ENCODE measurements at regions not wholly inside any gene's neighbourhood (a gene's known extent, or its start where the extent isn't known, plus 50 kb on each side); places are given as distances from the start of the nearest gene placed in this dataset.

GRCh38 chr12:25327321-25327720 is 76.6 kb upstream of the KRAS start:
- TF ChIP-seq ZFX (IDR thresholded peaks at IDR 0.05): no peak
- TF ChIP-seq, protein P1, sequence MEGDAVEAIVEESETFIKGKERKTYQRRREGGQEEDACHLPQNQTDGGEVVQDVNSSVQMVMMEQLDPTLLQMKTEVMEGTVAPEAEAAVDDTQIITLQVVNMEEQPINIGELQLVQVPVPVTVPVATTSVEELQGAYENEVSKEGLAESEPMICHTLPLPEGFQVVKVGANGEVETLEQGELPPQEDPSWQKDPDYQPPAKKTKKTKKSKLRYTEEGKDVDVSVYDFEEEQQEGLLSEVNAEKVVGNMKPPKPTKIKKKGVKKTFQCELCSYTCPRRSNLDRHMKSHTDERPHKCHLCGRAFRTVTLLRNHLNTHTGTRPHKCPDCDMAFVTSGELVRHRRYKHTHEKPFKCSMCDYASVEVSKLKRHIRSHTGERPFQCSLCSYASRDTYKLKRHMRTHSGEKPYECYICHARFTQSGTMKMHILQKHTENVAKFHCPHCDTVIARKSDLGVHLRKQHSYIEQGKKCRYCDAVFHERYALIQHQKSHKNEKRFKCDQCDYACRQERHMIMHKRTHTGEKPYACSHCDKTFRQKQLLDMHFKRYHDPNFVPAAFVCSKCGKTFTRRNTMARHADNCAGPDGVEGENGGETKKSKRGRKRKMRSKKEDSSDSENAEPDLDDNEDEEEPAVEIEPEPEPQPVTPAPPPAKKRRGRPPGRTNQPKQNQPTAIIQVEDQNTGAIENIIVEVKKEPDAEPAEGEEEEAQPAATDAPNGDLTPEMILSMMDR (conservative IDR thresholded peaks at IDR 0.05): no peak
- no peak overlapping the region for H3K27ac ChIP-seq

- H3K27ac ChIP-seq: no peak overlapping the region
- TF ChIP-seq, protein P1 (conservative IDR thresholded peaks at IDR 0.05): no peak
- no peak for TF ChIP-seq ZFX (IDR thresholded peaks at IDR 0.05)
These were observed 75.6 kb upstream of the KRAS start for GRCh38 chr12:25326326-25326725.

DNA sequence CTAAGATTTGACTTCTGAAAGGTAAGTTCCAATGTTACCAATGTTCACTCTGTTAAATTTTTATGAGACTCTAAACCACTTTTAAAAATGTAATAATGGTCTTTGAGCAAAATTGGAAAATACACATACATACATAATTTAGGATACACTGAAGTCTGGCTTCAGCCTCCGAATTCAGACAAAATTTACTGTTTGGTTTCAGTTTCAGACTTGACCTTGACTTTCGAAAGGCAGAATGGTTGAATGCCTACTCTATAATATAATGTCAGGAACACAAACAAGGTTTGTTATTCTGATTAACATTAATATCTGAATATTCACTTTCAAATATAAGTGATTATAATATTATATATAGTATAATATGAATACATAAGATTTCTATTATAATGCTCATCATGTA is 74.1 kb upstream of the KRAS start:
- no peak overlapping the region for H3K27ac ChIP-seq
- TF ChIP-seq ZFX (IDR thresholded peaks at IDR 0.05): no peak
- TF ChIP-seq, protein P1 (conservative IDR thresholded peaks at IDR 0.05): no peak

DNA sequence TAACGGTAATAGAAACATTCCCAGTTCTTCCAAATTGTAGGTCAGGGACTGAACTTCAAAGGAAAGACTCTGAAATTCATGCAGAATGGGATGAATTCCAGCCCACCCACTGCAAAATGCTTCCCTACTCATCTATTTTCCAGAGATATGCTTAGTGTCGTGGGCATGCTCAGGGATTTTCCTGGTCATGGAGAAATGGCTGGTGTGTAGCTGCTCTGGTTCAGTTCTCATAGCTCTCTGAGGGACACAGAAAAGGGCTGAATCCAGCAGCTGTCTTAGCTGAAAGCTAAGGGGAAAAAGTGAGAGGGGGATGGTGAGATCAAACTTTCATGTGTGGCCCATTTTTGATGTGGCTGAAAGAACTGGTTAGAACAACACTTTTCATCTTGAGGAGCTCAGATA is 72.9 kb upstream of the KRAS start:
- TF ChIP-seq ZFX (IDR thresholded peaks at IDR 0.05): no peak
- TF ChIP-seq, protein P1 (conservative IDR thresholded peaks at IDR 0.05): no peak
- no peak overlapping the region for H3K27ac ChIP-seq

- TF ChIP-seq ZFX (IDR thresholded peaks at IDR 0.05): no peak
- TF ChIP-seq, protein P1 (conservative IDR thresholded peaks at IDR 0.05): no peak
- H3K27ac ChIP-seq: no peak overlapping the region
These were observed 72.3 kb upstream of the KRAS start for GRCh38 chr12:25322918-25323531.

- no peak overlapping the region for H3K27ac ChIP-seq
- TF ChIP-seq, protein P1 (conservative IDR thresholded peaks at IDR 0.05): no peak
- no peak for TF ChIP-seq ZFX (IDR thresholded peaks at IDR 0.05)
These were observed 71.6 kb upstream of the KRAS start for GRCh38 chr12:25322351-25322750.

DNA sequence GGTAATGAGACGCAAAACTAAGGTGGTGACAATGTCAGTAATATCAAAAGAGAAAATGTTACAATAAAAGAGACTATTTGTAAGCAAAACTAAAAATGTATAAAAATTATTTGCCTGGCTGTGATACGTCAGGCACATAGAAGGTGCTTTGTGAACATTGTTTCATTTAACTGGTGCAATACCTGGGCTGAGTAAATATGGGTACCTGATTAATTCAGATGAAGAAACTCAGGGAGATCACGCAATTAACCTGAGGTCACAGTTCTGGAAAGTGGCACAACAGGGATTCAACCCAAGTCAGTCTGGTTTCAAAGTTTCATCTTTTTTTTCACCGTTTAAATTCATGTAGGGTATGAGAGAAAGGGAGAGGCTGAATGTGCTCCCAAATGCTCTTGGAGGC is 71.0 kb upstream of the KRAS start:
- H3K27ac ChIP-seq: no peak overlapping the region
- no peak for TF ChIP-seq ZFX (IDR thresholded peaks at IDR 0.05)
- TF ChIP-seq, protein P1 (conservative IDR thresholded peaks at IDR 0.05): no peak
